PC-3 (cell line): ENCODE measurements at regions not wholly inside any gene's neighbourhood (a gene's known extent, or its start where the extent isn't known, plus 50 kb on each side); places are given as distances from the start of the nearest gene placed in this dataset.

Experiments used
- ATAC-seq: fragments of 200-7000 bp; cut with Tn5 transposase; 2 replicates; pipeline ENCODE4 v1.9.1; 2020; ENCODE audit warnings: mild to moderate bottlenecking, moderate library complexity
- BruUV-seq: library from RNA; stranded (reverse); fragments of 400-500 nt; replicated peaks from 2 replicates; lab custom pipeline; 2021; lab: Mats Ljungman, UMichigan
- CTCF ChIA-PET: fragments of 300-600 bp; sonication (Branson Sonifier 250); formaldehyde crosslinking; loops from one replicate; lab custom pipeline; 2022; ENCODE audit warnings: antibody characterized with exemption; lab: Charles Lee
- POLR2A ChIA-PET: fragments of 300-600 bp; sonication (Branson Sonifier 250); formaldehyde crosslinking; loops from one replicate; lab custom pipeline; 2022; ENCODE audit warnings: antibody characterized with exemption; ENCODE audit not compliant: unreplicated experiment; lab: Charles Lee
- DNase-seq: peaks from one replicate; pipeline ENCODE4 v3.0.0-alpha.2; 2015
- H2AFZ ChIP-seq: fragments of 300-600 bp; sonication (generic); 2 replicates; pipeline ENCODE4 v1.6.0; 2016; ENCODE audit warnings: antibody characterized with exemption, low read length
- H3F3A ChIP-seq: fragments of 300-600 bp; sonication (generic); one replicate; pipeline ENCODE4 v1.6.0; 2017; ENCODE audit warnings: antibody characterized with exemption, low read length, control low read depth, mild to moderate bottlenecking; ENCODE audit not compliant: unreplicated experiment
- H3K27ac ChIP-seq: fragments of 300-600 bp; sonication (generic); 2 replicates; pipeline ENCODE4 v1.5.1; 2016; ENCODE audit warnings: mild to moderate bottlenecking, low read length
- H3K27me3 ChIP-seq: fragments of 300-600 bp; sonication (generic); 2 replicates; pipeline ENCODE4 v1.6.1; 2016; ENCODE audit warnings: low read length, mixed read lengths
- H3K36me3 ChIP-seq: fragments of 300-600 bp; sonication (generic); 2 replicates; pipeline ENCODE4 v1.6.1; 2016; ENCODE audit warnings: low read depth, mixed run types, low read length, mixed read lengths
- H3K4me1 ChIP-seq: fragments of 300-600 bp; sonication (generic); 2 replicates; pipeline ENCODE4 v1.5.1; 2016; ENCODE audit warnings: low read length; ENCODE audit not compliant: insufficient read depth
- H3K4me2 ChIP-seq: fragments of 300-600 bp; sonication (generic); 2 replicates; pipeline ENCODE4 v1.6.0; 2016; ENCODE audit warnings: low read length
- H3K4me3 ChIP-seq: fragments of 300-600 bp; sonication (generic); 2 replicates; pipeline ENCODE4 v1.5.1; 2016; ENCODE audit warnings: mild to moderate bottlenecking, low read length, mixed read lengths
- H3K79me2 ChIP-seq: fragments of 300-600 bp; sonication (generic); 2 replicates; pipeline ENCODE4 v1.6.1; 2017; ENCODE audit warnings: low read length, mixed read lengths
- H3K9ac ChIP-seq: fragments of 300-600 bp; sonication (generic); 2 replicates; pipeline ENCODE4 v1.6.0; 2016; ENCODE audit warnings: mild to moderate bottlenecking, low read length
- H3K9me2 ChIP-seq: fragments of 300-600 bp; sonication (generic); replicated peaks from 2 replicates; pipeline ENCODE4 v1.6.1; 2016; ENCODE audit warnings: mixed run types, low read length, mixed read lengths
- H3K9me3 ChIP-seq: fragments of 300-600 bp; sonication (generic); 2 replicates; pipeline ENCODE4 v1.6.1; 2016; ENCODE audit warnings: low read length, mixed read lengths
- H4K20me1 ChIP-seq: fragments of 300-600 bp; sonication (generic); 2 replicates; pipeline ENCODE4 v1.6.1; 2016; ENCODE audit warnings: low read length, mixed read lengths
- CTCF ChIP-seq: fragments of 300-600 bp; sonication (generic); conservative IDR thresholded peaks from 2 replicates; pipeline ENCODE4 v1.5.1; 2017; ENCODE audit warnings: antibody characterized with exemption, low read depth, mild to moderate bottlenecking, low read length
- EZH2 ChIP-seq: fragments of 300-600 bp; sonication (generic); IDR thresholded peaks from one replicate; pipeline ENCODE4 v1.6.1; 2017; ENCODE audit warnings: antibody characterized with exemption, mild to moderate bottlenecking, low read length; ENCODE audit not compliant: unreplicated experiment
- EZH2phosphoT487 ChIP-seq: fragments of 300-600 bp; sonication (generic); IDR thresholded peaks from 2 replicates; pipeline ENCODE4 v1.6.1; 2018; ENCODE audit warnings: mild to moderate bottlenecking, antibody characterized with exemption, low read length, borderline replicate concordance
- intact Hi-C: fragments of 100-400 bp; cut with micrococcal nuclease; formaldehyde crosslinking; loops from 2 replicates; pipeline ENCODE4 v1.9.0; 2023

- H3K79me2 ChIP-seq = no peaks in the 10 kb centered on the region
- H3K9ac ChIP-seq = no peak overlapping the region
- no peak overlapping the region for H3K4me2 ChIP-seq
- POLR2A ChIA-PET = no interaction called here
- H3K9me2 ChIP-seq = no peaks in the 10 kb centered on the region
- no peaks in the 10 kb centered on the region for H3K36me3 ChIP-seq
- DNase-seq = no peak
- TF ChIP-seq EZH2phosphoT487 (no peak), EZH2 (no peak), CTCF (no peak)
- H3K4me3 ChIP-seq = no peak overlapping the region
- H3F3A ChIP-seq = no peaks in the 10 kb centered on the region
- no peak for ATAC-seq
- CTCF ChIA-PET = no interaction called here
- no peaks in the 10 kb centered on the region for H3K27me3 ChIP-seq
- H3K27ac ChIP-seq = no peak overlapping the region
- no peaks in the 10 kb centered on the region for H4K20me1 ChIP-seq
- no peak overlapping the region for H2AFZ ChIP-seq
- no TSS peak for BruUV-seq
- H3K4me1 ChIP-seq = no peaks in the 10 kb centered on the region
- H3K9me3 ChIP-seq = peaks cover 12% of the 10 kb centered on the region
- intact Hi-C loops = no loop called here
Measured at GRCh38 chr5:4405614-4406219, 734.4 kb upstream of the ADAMTS16 start.

- no TSS peak for BruUV-seq
- no peak for ATAC-seq
Measured at GRCh38 chr5:4410151-4410550, 730.0 kb upstream of the ADAMTS16 start.

More at GRCh38 chr5:4410151-4410550, 730.0 kb upstream of the ADAMTS16 start:
- Histone ChIP-seq H2AFZ (no peak overlapping the region), H3K27ac (no peak overlapping the region), H3K36me3 (no peaks in the 10 kb centered on the region), H3K79me2 (no peaks in the 10 kb centered on the region), H3K4me3 (no peak overlapping the region), H3K4me1 (no peaks in the 10 kb centered on the region), H3F3A (no peaks in the 10 kb centered on the region), H4K20me1 (no peaks in the 10 kb centered on the region), H3K9me3 (peaks cover 19% of the 10 kb centered on the region), H3K9ac (no peak overlapping the region), H3K4me2 (no peak overlapping the region), H3K9me2 (no peaks in the 10 kb centered on the region), H3K27me3 (no peaks in the 10 kb centered on the region)
- TF ChIP-seq CTCF (no peak), EZH2 (no peak), EZH2phosphoT487 (no peak)
- DNase-seq = no peak
- ChIA-PET POLR2A (no interaction called here), CTCF (no interaction called here)
- intact Hi-C loops = no loop called here
